Kidney (tissue), 13 donors: ENCODE measurements at regions not wholly inside any gene's neighbourhood (a gene's known extent, or its start where the extent isn't known, plus 50 kb on each side); places are given as distances from the start of the nearest gene placed in this dataset.

ENCODE experiments used
- DNase-seq, 5 donors: peaks; one replicate each; pipeline ENCODE4 v3.0.0-alpha.2; 2013 to 2020
- FAIRE-seq: peaks from 2 replicates; lab custom pipeline; 2012; peaks lifted over from hg19 to GRCh38; lab: Jason Lieb, UNC
- H3K27ac ChIP-seq, 2 donors: one replicate each; pipeline ENCODE4 v1.7.0; 2013; ENCODE audit warnings: low read depth in 2 of 2, low read length in 2 of 2, inconsistent platforms in 1 of 2
- H3K27me3 ChIP-seq: one replicate; pipeline ENCODE4 v1.7.1; 2013; ENCODE audit warnings: low read length, inconsistent platforms; ENCODE audit not compliant: control insufficient read depth, insufficient read depth
- H3K36me3 ChIP-seq, 3 donors: one replicate each; pipeline versions ENCODE4 v1.7.0 to v1.7.1; 2013; ENCODE audit warnings: low read length in 3 of 3, control low read depth in 1 of 3, inconsistent platforms in 1 of 3; ENCODE audit not compliant: insufficient read depth in 3 of 3, control insufficient read depth in 2 of 3
- H3K4me1 ChIP-seq, 3 donors: one replicate each; pipeline versions ENCODE4 v1.7.0 to v1.7.1; 2013; ENCODE audit warnings: low read length in 3 of 3, inconsistent platforms in 1 of 3, low read depth in 1 of 3; ENCODE audit not compliant: control insufficient read depth in 2 of 3, insufficient read depth in 2 of 3
- H3K4me3 ChIP-seq, 3 donors: one replicate each; pipeline versions ENCODE4 v1.7.0 to v1.8.1; 2013; ENCODE audit warnings: low read length in 3 of 3, control low read depth in 1 of 3, inconsistent platforms in 1 of 3
- H3K9ac ChIP-seq, 3 donors: one replicate each; pipeline versions ENCODE4 v1.7.0 to v1.7.1; 2013; ENCODE audit warnings: low read length in 3 of 3, control low read depth in 1 of 3, inconsistent platforms in 1 of 3
- H3K9me3 ChIP-seq, 3 donors: one replicate each; pipeline versions ENCODE4 v1.7.0 to v1.7.1; 2013; ENCODE audit warnings: low read length in 3 of 3, control low read depth in 1 of 3, inconsistent platforms in 1 of 3; ENCODE audit not compliant: control insufficient read depth in 2 of 3, insufficient read depth in 1 of 3
- CTCF ChIP-seq: IDR thresholded peaks from 3 replicates; pipeline ENCODE4 v1.5.1; 2012; ENCODE audit warnings: mild to moderate bottlenecking, moderate library complexity, borderline replicate concordance; ENCODE audit not compliant: insufficient read depth; ENCODE audit errors: extremely low read depth
- intact Hi-C: fragments of 100-400 bp; cut with DNase I; formaldehyde crosslinking; loops from one replicate; pipeline ENCODE4 v1.11.1; 2022
- donor health status: control.
- donor health status: control.
- donor health status: control.
- donor health status: control.
- donor health status: control.
- donor health status: DM: yes; HTN: yes; CAD: no.
- donor health status: Normal renal cell carcinoma (clear cell type).

GRCh38 chr2:22011048-22011447 is 887.3 kb downstream of the TDRD15 start:
- Histone ChIP-seq H3K9me3 (peaks cover 0 to 2% (median 0%) of the 10 kb centered on the region in 3 donors), H3K36me3 (no peaks in the 10 kb centered on the region), H3K27me3 (no peaks in the 10 kb centered on the region), H3K27ac (no peak overlapping the region), H3K4me1 (no peaks in the 10 kb centered on the region), H3K4me3 (no peak overlapping the region), H3K9ac (no peak overlapping the region)
- intact Hi-C loops = no loop called here
- DNase-seq = no peak
- no peak for TF ChIP-seq CTCF
- no peak for FAIRE-seq

- Histone ChIP-seq H3K9ac (no peak overlapping the region), H3K27ac (no peak overlapping the region), H3K9me3 (peaks cover 0 to 2% (median 0%) of the 10 kb centered on the region in 3 donors), H3K36me3 (no peaks in the 10 kb centered on the region), H3K4me3 (no peak overlapping the region), H3K4me1 (no peaks in the 10 kb centered on the region), H3K27me3 (no peaks in the 10 kb centered on the region)
- no peak for TF ChIP-seq CTCF
- DNase-seq (peak in 2 of 5 donors; percentile 21 to 26), FAIRE-seq (no peak)
- intact Hi-C loops = no loop called here
These were observed 896.4 kb downstream of the TDRD15 start for GRCh38 chr2:22020091-22020742.

- no peak for TF ChIP-seq CTCF
- no peaks in the 10 kb centered on the region for H3K4me1 ChIP-seq
- intact Hi-C loops = no loop called here
- no peaks in the 10 kb centered on the region for H3K27me3 ChIP-seq
- H3K9ac ChIP-seq = no peak overlapping the region
- FAIRE-seq = no peak
- H3K36me3 ChIP-seq = no peaks in the 10 kb centered on the region
- H3K27ac ChIP-seq = no peak overlapping the region
- H3K9me3 ChIP-seq = no peaks in the 10 kb centered on the region
- H3K4me3 ChIP-seq = no peak overlapping the region
- peak in 2 of 5 donors; percentile 16 to 31 for DNase-seq
These were observed 903.7 kb downstream of the TDRD15 start for GRCh38 chr2:22027345-22028005.
